Liver (tissue), 7 donors: ENCODE measurements at regions not wholly inside any gene's neighbourhood (a gene's known extent, or its start where the extent isn't known, plus 50 kb on each side); places are given as distances from the start of the nearest gene placed in this dataset.

Experiments
- DNase-seq: peaks from one replicate; pipeline ENCODE4 v3.0.0-alpha.2; 2017; ENCODE audit warnings: low spot score
- H3K27ac ChIP-seq, 2 donors: one replicate each; pipeline ENCODE4 v1.7.0; 2013; ENCODE audit warnings: inconsistent platforms in 2 of 2, low read length in 2 of 2, control low read depth in 1 of 2, low read depth in 1 of 2, mild to moderate bottlenecking in 1 of 2
- H3K27me3 ChIP-seq, 4 donors: one replicate each; pipeline versions ENCODE4 v1.6.1 to v1.7.0; 2013; ENCODE audit warnings: low read length in 3 of 4, inconsistent platforms in 1 of 4, mild to moderate bottlenecking in 1 of 4, moderate library complexity in 1 of 4; ENCODE audit not compliant: control insufficient read depth in 4 of 4, insufficient read depth in 4 of 4
- H3K36me3 ChIP-seq, 4 donors: one replicate each; pipeline versions ENCODE4 v1.6.1 to v1.7.0; 2013; ENCODE audit warnings: low read length in 3 of 4, mild to moderate bottlenecking in 3 of 4, low read depth in 1 of 4, moderate library complexity in 1 of 4; ENCODE audit not compliant: control insufficient read depth in 4 of 4, insufficient read depth in 3 of 4
- H3K4me1 ChIP-seq, 4 donors: one replicate each; pipeline versions ENCODE4 v1.6.1 to v1.7.0; 2013; ENCODE audit warnings: low read length in 3 of 4, mild to moderate bottlenecking in 3 of 4, moderate library complexity in 1 of 4; ENCODE audit not compliant: control insufficient read depth in 4 of 4, insufficient read depth in 4 of 4
- H3K4me3 ChIP-seq, 3 donors: one replicate each; pipeline versions ENCODE4 v1.6.1 to v1.7.0; 2013; ENCODE audit warnings: low read length in 3 of 3, control low read depth in 1 of 3, low read depth in 1 of 3, mild to moderate bottlenecking in 1 of 3
- H3K9ac ChIP-seq, 2 donors: one replicate each; pipeline ENCODE4 v1.7.0; 2013; ENCODE audit warnings: low read length in 2 of 2, mild to moderate bottlenecking in 2 of 2, moderate library complexity in 2 of 2, control low read depth in 1 of 2, low read depth in 1 of 2
- H3K9me3 ChIP-seq, 4 donors: one replicate each; pipeline versions ENCODE4 v1.6.1 to v1.7.0; 2013; ENCODE audit warnings: low read length in 3 of 4; ENCODE audit not compliant: control insufficient read depth in 4 of 4
- ATF3 ChIP-seq: IDR thresholded peaks from 2 replicates; pipeline ENCODE4 v1.6.1; 2016; ENCODE audit warnings: antibody characterized with exemption
- EGR1 ChIP-seq, 2 donors: IDR thresholded peaks; 2 replicates each; pipeline ENCODE4 v1.6.1; 2016 to 2018; ENCODE audit warnings: antibody characterized with exemption in 2 of 2, low read depth in 2 of 2
- FOXA1 ChIP-seq: IDR thresholded peaks from 2 replicates; pipeline ENCODE4 v1.6.1; 2016; ENCODE audit warnings: antibody characterized with exemption
- FOXA2 ChIP-seq: IDR thresholded peaks from 2 replicates; pipeline ENCODE4 v1.6.1; 2016; ENCODE audit warnings: antibody characterized with exemption
- GABPA ChIP-seq, 2 donors: IDR thresholded peaks in 1 of 2; conservative IDR thresholded peaks in 1 of 2; 2 replicates each; pipeline ENCODE4 v1.6.1; 2016; ENCODE audit warnings: antibody characterized with exemption in 2 of 2, mild to moderate bottlenecking in 1 of 2, moderate library complexity in 1 of 2
- HNF4A ChIP-seq, 2 donors: conservative IDR thresholded peaks; 2 replicates each; pipeline ENCODE4 v1.6.1; 2016; ENCODE audit warnings: antibody characterized with exemption in 2 of 2, mild to moderate bottlenecking in 2 of 2
- HNF4G ChIP-seq: IDR thresholded peaks from 2 replicates; pipeline ENCODE4 v1.6.1; 2016; ENCODE audit warnings: antibody characterized with exemption
- JUND ChIP-seq, 2 donors: IDR thresholded peaks; 2 replicates each; pipeline ENCODE4 v1.6.1; 2016; ENCODE audit warnings: antibody characterized with exemption in 2 of 2
- NR2F2 ChIP-seq: IDR thresholded peaks from 2 replicates; pipeline ENCODE4 v1.6.1; 2016; ENCODE audit warnings: antibody characterized with exemption
- RAD21 ChIP-seq, 2 donors: IDR thresholded peaks; 2 replicates each; pipeline ENCODE4 v1.6.1; 2016; ENCODE audit warnings: antibody characterized with exemption in 2 of 2, mild to moderate bottlenecking in 2 of 2
- REST ChIP-seq: IDR thresholded peaks from 2 replicates; pipeline ENCODE4 v1.6.1; 2016; ENCODE audit warnings: antibody characterized with exemption, mild to moderate bottlenecking
- RXRA ChIP-seq, 2 donors: IDR thresholded peaks; 2 replicates each; pipeline ENCODE4 v1.6.1; 2017 to 2018; ENCODE audit warnings: antibody characterized with exemption in 2 of 2, mild to moderate bottlenecking in 1 of 2
- SP1 ChIP-seq: IDR thresholded peaks from 2 replicates; pipeline ENCODE4 v1.6.1; 2018; ENCODE audit warnings: antibody characterized with exemption, mild to moderate bottlenecking
- TAF1 ChIP-seq: conservative IDR thresholded peaks from 2 replicates; pipeline ENCODE4 v1.6.1; 2016; ENCODE audit warnings: antibody characterized with exemption, mild to moderate bottlenecking
- YY1 ChIP-seq: IDR thresholded peaks from 2 replicates; pipeline ENCODE4 v1.6.1; 2016; ENCODE audit warnings: antibody characterized with exemption, mild to moderate bottlenecking
- ZBTB33 ChIP-seq: IDR thresholded peaks from 2 replicates; pipeline ENCODE4 v1.6.1; 2016; ENCODE audit warnings: antibody characterized with exemption
- WGBS: extraction: QIAGEN DNeasy Blood & Tissue Kit; methylation state at CpG from one replicate; pipeline ENCODE4 v1.1.7; 2013; 5-methylcytosine and 5-hydroxymethylcytosine counted together
- TF ChIP-seq, protein P1 (sequence below): IDR thresholded peaks from 2 replicates; pipeline ENCODE4 v1.6.1; 2016; ENCODE audit warnings: antibody characterized with exemption
- donor health status: healthy.
- donor health status: healthy.
- donor health status: healthy.
- donor health status: healthy.

- no peaks in the 10 kb centered on the region for H3K27me3 ChIP-seq
- no peak for TF ChIP-seq TAF1
- no peak for TF ChIP-seq SP1
- TF ChIP-seq FOXA2 = no peak
- TF ChIP-seq REST = no peak
- TF ChIP-seq ZBTB33 = no peak
- TF ChIP-seq RAD21 (IDR thresholded peaks at IDR 0.05) = no peak
- TF ChIP-seq YY1 = no peak
- no peak for TF ChIP-seq FOXA1
- no peak for TF ChIP-seq HNF4G
- no peak for TF ChIP-seq HNF4A (conservative IDR thresholded peaks at IDR 0.05)
- no peak for TF ChIP-seq NR2F2
- TF ChIP-seq EGR1 (IDR thresholded peaks at IDR 0.05; ENCODE audit: low read depth in 2 of 2) = no peak
- TF ChIP-seq, protein P1, sequence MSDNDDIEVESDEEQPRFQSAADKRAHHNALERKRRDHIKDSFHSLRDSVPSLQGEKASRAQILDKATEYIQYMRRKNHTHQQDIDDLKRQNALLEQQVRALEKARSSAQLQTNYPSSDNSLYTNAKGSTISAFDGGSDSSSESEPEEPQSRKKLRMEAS = no peak
- TF ChIP-seq GABPA (IDR thresholded peaks at IDR 0.05 in 1 of 2, conservative IDR thresholded peaks at IDR 0.05 in 1 of 2) = no peak
- TF ChIP-seq ATF3 = no peak
- TF ChIP-seq JUND (IDR thresholded peaks at IDR 0.05) = no peak
- no peak for TF ChIP-seq RXRA (IDR thresholded peaks at IDR 0.05)
- no peaks in the 10 kb centered on the region for H3K36me3 ChIP-seq
- DNase-seq = no peak
- H3K9ac ChIP-seq = no peak overlapping the region
- H3K27ac ChIP-seq = no peak overlapping the region
- H3K4me1 ChIP-seq = no peaks in the 10 kb centered on the region
- no peak overlapping the region for H3K4me3 ChIP-seq
- no peaks in the 10 kb centered on the region for H3K9me3 ChIP-seq
- 84% methylated on average over 4 of the region's 4 CpGs for WGBS
These were observed 113.2 kb downstream of the SEC61B start for GRCh38 chr9:99335280-99335679.

- Histone ChIP-seq H3K9me3 (no peaks in the 10 kb centered on the region), H3K9ac (no peak overlapping the region), H3K36me3 (no peaks in the 10 kb centered on the region), H3K4me3 (no peak overlapping the region), H3K27me3 (no peaks in the 10 kb centered on the region), H3K27ac (no peak overlapping the region), H3K4me1 (no peaks in the 10 kb centered on the region)
- DNase-seq = no peak
- 43% methylated on average over 3 of the region's 3 CpGs for WGBS
- TF ChIP-seq RAD21 (IDR thresholded peaks at IDR 0.05) (peak; percentile 10 to 76), GABPA (IDR thresholded peaks at IDR 0.05 in 1 of 2, conservative IDR thresholded peaks at IDR 0.05 in 1 of 2) (no peak), HNF4G (no peak)
These were observed 113.9 kb downstream of the SEC61B start for GRCh38 chr9:99336005-99336404.
